Caco-2 (cell line): ENCODE measurements at regions not wholly inside any gene's neighbourhood (a gene's known extent, or its start where the extent isn't known, plus 50 kb on each side); places are given as distances from the start of the nearest gene placed in this dataset.

ENCODE experiments used
- BruUV-seq: library from RNA; stranded (reverse); fragments of 400-500 nt; replicated peaks from 2 replicates; lab custom pipeline; 2021; lab: Mats Ljungman, UMichigan
- CTCF ChIA-PET: fragments of 300-600 bp; sonication (Branson Sonifier 250); formaldehyde crosslinking; loops from one replicate; lab custom pipeline; 2022; ENCODE audit warnings: antibody characterized with exemption; lab: Charles Lee
- POLR2A ChIA-PET: fragments of 300-600 bp; sonication (Branson Sonifier 250); formaldehyde crosslinking; loops from one replicate; lab custom pipeline; 2022; ENCODE audit warnings: antibody characterized with exemption; lab: Charles Lee
- DNase-seq, 2 experiments: peaks; one replicate each; pipeline versions ENCODE4 v3.0.0 to v3.0.0-alpha.2; 2020 to 2022
- H3K27me3 ChIP-seq: replicated peaks from 2 replicates; pipeline ENCODE4 v1.6.0; 2011; ENCODE audit warnings: low read length; ENCODE audit not compliant: control insufficient read depth, insufficient read depth
- H3K36me3 ChIP-seq: 2 replicates; pipeline ENCODE4 v1.5.1; 2011; ENCODE audit warnings: low read length; ENCODE audit not compliant: control insufficient read depth, insufficient read depth
- H3K4me1 ChIP-seq: fragments of 250-450 bp; sonication (Bioruptor Pico); 2 replicates; pipeline ENCODE4 v1.5.1; 2020; ENCODE audit warnings: mild to moderate bottlenecking
- H3K4me3 ChIP-seq: 2 replicates; pipeline ENCODE4 v1.5.1; 2011; ENCODE audit warnings: low read depth, mild to moderate bottlenecking, control low read depth, low read length
- H3K9me3 ChIP-seq: fragments of 250-450 bp; sonication (Bioruptor Pico); 2 replicates; pipeline ENCODE4 v1.5.1; 2020; ENCODE audit warnings: mild to moderate bottlenecking, moderate library complexity
- H3K27ac Mint-ChIP-seq: one replicate; pipeline ENCODE4 v1.8.0; 2022; ENCODE audit warnings: mixed read lengths; ENCODE audit not compliant: unreplicated experiment
- H3K27me3 Mint-ChIP-seq: one replicate; pipeline ENCODE4 v1.8.0; 2022; ENCODE audit warnings: mixed read lengths; ENCODE audit not compliant: insufficient read depth, unreplicated experiment
- H3K36me3 Mint-ChIP-seq: one replicate; pipeline ENCODE4 v1.8.0; 2022; ENCODE audit warnings: mild to moderate bottlenecking, mixed read lengths; ENCODE audit not compliant: insufficient read depth, unreplicated experiment
- H3K4me1 Mint-ChIP-seq: one replicate; pipeline ENCODE4 v1.8.0; 2022; ENCODE audit warnings: low read depth, mixed read lengths; ENCODE audit not compliant: unreplicated experiment
- H3K4me3 Mint-ChIP-seq: one replicate; pipeline ENCODE4 v1.8.0; 2022; ENCODE audit warnings: mild to moderate bottlenecking, moderate library complexity, mixed read lengths; ENCODE audit not compliant: unreplicated experiment
- H3K9me3 Mint-ChIP-seq: one replicate; pipeline ENCODE4 v1.8.0; 2022; ENCODE audit warnings: mixed read lengths; ENCODE audit not compliant: unreplicated experiment
- CTCF ChIP-seq, 2 experiments: fragments of 200-600 bp in 1 of 2; IDR thresholded peaks; 1 replicate in 1 of 2; 2 replicates in 1 of 2; pipeline versions ENCODE4 v1.5.1 to v1.8.0; 2011 to 2022; ENCODE audit warnings: antibody characterized with exemption in 1 of 2, control low read depth in 1 of 2, inconsistent platforms in 1 of 2, low read depth in 1 of 2, low read length in 1 of 2, mild to moderate bottlenecking in 1 of 2, moderate library complexity in 1 of 2; ENCODE audit not compliant: insufficient read depth in 1 of 2, severe bottlenecking in 1 of 2, unreplicated experiment in 1 of 2
- intact Hi-C: fragments of 100-400 bp; cut with micrococcal nuclease; formaldehyde crosslinking; loops from one replicate; pipeline ENCODE4 v1.10.0; 2022; ENCODE audit not compliant: unreplicated experiment

DNA sequence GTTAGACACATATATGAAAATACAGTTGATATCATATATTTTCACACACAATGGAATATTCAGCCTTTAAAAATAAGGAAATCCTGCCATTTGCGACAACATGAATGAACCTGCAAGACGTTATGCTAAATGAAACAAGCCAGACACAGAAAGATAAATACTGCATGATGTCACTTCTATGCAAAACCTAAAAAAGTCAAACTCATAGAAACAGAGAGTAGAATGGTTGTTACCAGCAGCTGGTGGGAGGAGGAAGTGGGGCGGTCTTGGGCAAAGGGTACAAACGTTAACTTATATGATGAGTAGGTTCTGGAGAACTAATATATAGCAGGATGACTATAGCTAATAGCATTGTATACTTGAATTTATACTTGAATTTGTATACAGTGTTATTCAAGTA is 213.2 kb upstream of the NR2F2 start:
- no peak overlapping the region for H3K4me3 ChIP-seq
- TF ChIP-seq CTCF (IDR thresholded peaks at IDR 0.05; ENCODE audit: insufficient read depth in 1 of 2, low read depth in 1 of 2, low read length in 1 of 2, severe bottlenecking in 1 of 2, unreplicated experiment in 1 of 2) = no peak
- Mint-ChIP-seq H3K4me3 (no peak overlapping the region), H3K27me3 (no peaks in the 10 kb centered on the region), H3K36me3 (no peaks in the 10 kb centered on the region), H3K4me1 (peaks cover 27% of the 10 kb centered on the region), H3K27ac (no peak overlapping the region), H3K9me3 (peaks cover 10% of the 10 kb centered on the region)
- CTCF ChIA-PET = no interaction called here
- no peaks in the 10 kb centered on the region for H3K9me3 ChIP-seq
- H3K4me1 ChIP-seq = peaks cover 21% of the 10 kb centered on the region
- POLR2A ChIA-PET = no interaction called here
- no peak for DNase-seq
- intact Hi-C loops = no loop called here
- H3K36me3 ChIP-seq = no peaks in the 10 kb centered on the region
- BruUV-seq = no TSS peak
- no peaks in the 10 kb centered on the region for H3K27me3 ChIP-seq

GRCh38 chr15:96119734-96120133 is 210.8 kb upstream of the NR2F2 start:
- peaks cover 10% of the 10 kb centered on the region for H3K9me3 Mint-ChIP-seq
- no TSS peak for BruUV-seq
- peak overlapping the region; percentile 36 for H3K4me3 Mint-ChIP-seq
- CTCF ChIA-PET = no interaction called here
- POLR2A ChIA-PET = no interaction called here
- H3K36me3 ChIP-seq = no peaks in the 10 kb centered on the region
- H3K27ac Mint-ChIP-seq = peak overlapping the region; percentile 67
- H3K4me1 ChIP-seq = peaks cover 45% of the 10 kb centered on the region
- no peaks in the 10 kb centered on the region for H3K27me3 ChIP-seq
- H3K4me3 ChIP-seq = no peak overlapping the region
- H3K36me3 Mint-ChIP-seq = no peaks in the 10 kb centered on the region
- no peak for TF ChIP-seq CTCF (IDR thresholded peaks at IDR 0.05; ENCODE audit: insufficient read depth in 1 of 2, low read depth in 1 of 2, low read length in 1 of 2, severe bottlenecking in 1 of 2, unreplicated experiment in 1 of 2)
- no peaks in the 10 kb centered on the region for H3K9me3 ChIP-seq
- H3K27me3 Mint-ChIP-seq = no peaks in the 10 kb centered on the region
- intact Hi-C loops = loop anchor here (5.0 kb wide), 2 partner anchors 57 to 88 kb away; no protein-coding TSS in a partner anchor
- DNase-seq = no peak
- peaks cover 45% of the 10 kb centered on the region for H3K4me1 Mint-ChIP-seq

GRCh38 chr15:96121086-96121920 is 209.2 kb upstream of the NR2F2 start:
- Mint-ChIP-seq H3K27me3 (no peaks in the 10 kb centered on the region), H3K36me3 (no peaks in the 10 kb centered on the region), H3K27ac (no peak overlapping the region), H3K4me1 (peaks cover 47% of the 10 kb centered on the region), H3K9me3 (peaks cover 10% of the 10 kb centered on the region), H3K4me3 (no peak overlapping the region)
- DNase-seq = no peak
- Histone ChIP-seq H3K9me3 (no peaks in the 10 kb centered on the region), H3K4me3 (no peak overlapping the region), H3K4me1 (peaks cover 49% of the 10 kb centered on the region), H3K36me3 (no peaks in the 10 kb centered on the region), H3K27me3 (no peaks in the 10 kb centered on the region)
- no peak for TF ChIP-seq CTCF (IDR thresholded peaks at IDR 0.05; ENCODE audit: insufficient read depth in 1 of 2, low read depth in 1 of 2, low read length in 1 of 2, severe bottlenecking in 1 of 2, unreplicated experiment in 1 of 2)
- ChIA-PET CTCF (no interaction called here), POLR2A (no interaction called here)
- BruUV-seq = no TSS peak
- intact Hi-C loops = loop anchor here (5.0 kb wide), 2 partner anchors 59 to 86 kb away; no protein-coding TSS in a partner anchor
